ENCODE measurements at regions not wholly inside any gene's neighbourhood (a gene's known extent, or its start where the extent isn't known, plus 50 kb on each side); places are given as distances from the start of the nearest gene placed in this dataset.
"Not testable (repeated sequence)": the region's sequence is repeated elsewhere in the genome, so short reads cannot be mapped to it uniquely, and the experiment has no call there.

DNA sequence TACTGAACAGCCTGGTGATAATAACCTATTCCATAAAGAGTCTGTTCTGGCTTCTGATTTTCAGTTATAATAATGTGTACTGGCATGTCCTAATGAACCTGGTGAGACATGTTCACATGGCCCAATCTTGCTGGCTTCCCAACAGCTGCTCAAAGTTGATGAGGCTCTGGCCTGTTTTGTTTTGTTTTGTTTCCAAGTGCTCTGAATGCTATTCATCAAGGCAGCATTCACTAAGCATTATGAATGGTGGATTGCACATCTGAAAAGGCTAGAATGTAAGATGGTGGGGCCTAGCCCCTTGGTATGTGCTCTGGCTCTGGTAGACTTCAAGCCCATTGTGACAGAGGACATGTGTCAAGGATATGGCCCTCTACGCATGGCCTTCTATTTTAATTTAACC is 388.5 kb downstream of the PSAT1 start:
- DNase-seq = peak in 1 of 2 experiments; percentile 5
- Histone ChIP-seq H3K27me3 (no peaks in the 10 kb centered on the region), H3K4me1 (no peaks in the 10 kb centered on the region), H3K36me3 (no peaks in the 10 kb centered on the region), H3K9me3 (replicated peaks) (no peaks in the 10 kb centered on the region), H3K4me3 (no peak overlapping the region), H3K27ac (no peak overlapping the region)

DNA sequence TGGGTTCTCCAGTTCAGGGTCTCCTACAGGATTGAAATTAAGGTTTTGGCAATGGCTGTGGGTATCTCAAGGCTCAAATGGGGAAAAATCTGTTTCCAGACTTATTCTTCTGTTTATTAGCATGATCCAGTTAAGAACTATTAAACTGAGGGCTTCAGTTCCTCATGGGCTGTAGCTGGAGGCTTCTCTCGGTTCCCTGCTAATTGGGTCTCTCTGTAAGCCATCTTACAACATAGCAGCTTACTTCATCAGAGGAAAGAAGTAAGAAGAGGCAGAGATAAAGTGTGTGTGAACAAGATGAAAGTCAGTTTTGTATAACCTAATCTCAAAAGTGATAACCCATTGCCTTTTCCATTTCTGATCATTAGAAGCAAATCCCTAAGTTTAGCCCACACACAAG is 391.9 kb downstream of the PSAT1 start:
- Histone ChIP-seq H3K4me3 (no peak overlapping the region), H3K9me3 (replicated peaks) (no peaks in the 10 kb centered on the region), H3K36me3 (no peaks in the 10 kb centered on the region), H3K27ac (no peak overlapping the region), H3K4me1 (peaks cover 2% of the 10 kb centered on the region; the same call in 1 of the 2 replicates), H3K27me3 (no peaks in the 10 kb centered on the region)
- no peak for DNase-seq

DNA sequence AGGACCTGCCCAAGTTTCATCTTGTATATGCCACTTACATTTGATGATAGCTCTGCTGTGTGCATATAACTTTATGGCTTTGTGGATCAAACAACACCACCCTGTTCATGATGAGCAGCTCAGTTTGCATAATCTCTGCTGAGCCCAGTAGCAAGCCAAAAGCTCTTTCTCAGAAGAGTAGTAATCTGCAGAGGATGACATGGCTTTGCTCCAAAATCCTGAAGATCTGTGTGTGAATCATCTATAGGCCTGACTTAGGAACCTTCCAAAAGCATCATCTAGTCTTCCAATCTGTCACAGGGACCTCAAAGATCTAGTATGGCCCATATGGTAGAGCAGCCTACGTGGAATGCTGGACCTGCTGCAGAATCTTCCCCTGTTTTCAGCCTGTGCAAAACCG is 394.6 kb downstream of the PSAT1 start:
- Histone ChIP-seq H3K9me3 (replicated peaks) (no peaks in the 10 kb centered on the region), H3K27me3 (no peaks in the 10 kb centered on the region), H3K4me1 (peaks cover 2% of the 10 kb centered on the region; the same call in 1 of the 2 replicates), H3K27ac (no peak overlapping the region), H3K36me3 (no peaks in the 10 kb centered on the region), H3K4me3 (no peak overlapping the region)
- DNase-seq = no peak

DNA sequence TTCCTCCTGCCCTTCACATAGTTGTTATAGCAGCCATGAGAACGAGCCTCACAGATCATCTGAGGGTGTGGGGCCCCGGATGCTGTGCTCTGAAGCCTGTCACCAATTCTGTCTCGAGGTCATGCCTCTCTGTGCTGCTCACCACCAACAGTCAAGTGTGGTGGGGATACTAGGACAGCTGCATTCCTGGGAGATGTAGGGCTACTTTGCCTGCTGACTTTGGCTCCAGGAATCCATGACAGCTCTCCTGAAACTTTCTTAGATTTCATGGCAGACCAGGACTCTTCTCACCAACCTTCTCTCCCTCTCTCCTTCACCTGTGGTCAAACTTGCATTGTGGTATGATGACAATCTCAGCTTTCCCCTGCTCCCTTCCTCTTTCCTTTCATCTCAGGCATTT is 395.9 kb downstream of the PSAT1 start:
- peak; percentile 36 to 54 for DNase-seq
- no peak overlapping the region for H3K4me3 ChIP-seq
- no peaks in the 10 kb centered on the region for H3K36me3 ChIP-seq
- H3K9me3 ChIP-seq (replicated peaks) = no peaks in the 10 kb centered on the region; the same call in 1 of the 2 replicates
- H3K27me3 ChIP-seq = no peaks in the 10 kb centered on the region
- H3K4me1 ChIP-seq = peaks cover 2% of the 10 kb centered on the region; the same call in 1 of the 2 replicates
- H3K27ac ChIP-seq = no peak overlapping the region; the same call in 1 of the 2 replicates

GRCh38 chr9:78694974-78695373 is 398.0 kb downstream of the PSAT1 start:
- Histone ChIP-seq H3K27ac (no peak overlapping the region), H3K9me3 (replicated peaks) (no peaks in the 10 kb centered on the region; the same call in 1 of the 2 replicates), H3K4me3 (no peak overlapping the region), H3K4me1 (peaks cover 2% of the 10 kb centered on the region; the same call in 1 of the 2 replicates), H3K27me3 (no peaks in the 10 kb centered on the region), H3K36me3 (no peaks in the 10 kb centered on the region)
- DNase-seq = no peak

DNA sequence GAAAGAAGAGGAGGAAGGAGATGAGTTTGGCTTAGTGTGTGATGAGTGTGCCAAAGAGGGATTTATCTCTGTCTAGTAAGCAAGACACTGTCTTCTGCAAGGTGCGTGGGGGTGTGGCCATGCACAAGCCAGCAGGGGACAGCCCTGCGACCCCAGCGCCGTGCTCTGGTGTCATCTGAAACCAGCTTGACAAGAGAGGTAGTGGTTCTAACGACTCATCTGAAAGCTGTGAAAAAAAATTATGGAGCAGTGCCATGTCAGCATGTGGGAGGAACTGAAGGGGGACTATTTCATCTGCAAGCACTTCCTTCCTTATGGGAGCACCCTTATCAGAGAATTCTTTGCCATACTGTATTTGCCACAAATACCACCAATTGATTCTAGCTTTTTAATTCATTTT is 398.6 kb downstream of the PSAT1 start:
- no peak for DNase-seq
- Histone ChIP-seq H3K36me3 (no peaks in the 10 kb centered on the region), H3K9me3 (replicated peaks) (no peaks in the 10 kb centered on the region; the same call in 1 of the 2 replicates), H3K4me1 (peaks cover 2% of the 10 kb centered on the region; the same call in 1 of the 2 replicates), H3K27ac (no peak overlapping the region), H3K4me3 (no peak overlapping the region), H3K27me3 (no peaks in the 10 kb centered on the region)

DNA sequence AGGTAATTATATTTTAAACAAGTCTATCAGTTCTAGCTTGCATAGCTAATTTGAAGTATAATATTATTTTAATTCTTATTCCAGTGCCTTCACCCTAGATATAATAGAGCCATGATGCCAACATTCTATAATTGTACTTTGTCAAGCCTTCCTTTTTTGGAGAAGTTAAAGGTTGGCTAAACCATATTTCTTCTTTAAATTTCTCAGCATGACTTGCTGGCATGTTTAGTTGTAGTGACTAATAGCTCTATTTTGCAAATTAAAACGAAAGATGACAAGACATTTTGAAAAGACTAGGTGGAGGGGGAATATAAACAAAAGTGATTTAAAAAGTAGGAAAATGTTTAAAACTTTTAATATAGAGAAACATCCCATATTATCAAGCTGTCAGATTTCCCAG is 400.7 kb downstream of the PSAT1 start:
- no peaks in the 10 kb centered on the region for H3K27me3 ChIP-seq
- H3K4me3 ChIP-seq = no peak overlapping the region
- H3K27ac ChIP-seq = no peak overlapping the region
- no peaks in the 10 kb centered on the region; the same call in 1 of the 2 replicates for H3K9me3 ChIP-seq (replicated peaks)
- no peak for DNase-seq
- peaks cover 2% of the 10 kb centered on the region; the same call in 1 of the 2 replicates for H3K4me1 ChIP-seq
- H3K36me3 ChIP-seq = no peaks in the 10 kb centered on the region

DNA sequence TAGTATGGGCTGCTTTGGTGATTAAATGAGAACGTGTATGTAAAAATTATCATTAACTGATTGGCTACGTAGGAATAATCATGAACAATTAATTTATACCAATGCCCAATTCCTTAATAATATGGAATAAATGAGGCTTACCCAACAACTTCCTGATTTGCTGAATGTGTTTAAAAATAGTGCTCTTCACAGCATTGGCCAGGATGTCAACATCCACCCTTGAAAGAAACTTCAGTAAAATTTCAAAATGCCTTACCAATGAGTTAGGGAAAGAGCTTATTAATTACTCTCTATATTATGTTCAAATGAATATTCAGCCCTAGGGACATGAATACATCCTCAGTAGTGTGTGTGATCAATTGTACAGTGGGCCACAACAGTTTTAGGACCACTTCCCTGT is 401.4 kb downstream of the PSAT1 start:
- no peak overlapping the region for H3K27ac ChIP-seq
- no peak overlapping the region for H3K4me3 ChIP-seq
- no peaks in the 10 kb centered on the region; the same call in 1 of the 2 replicates for H3K9me3 ChIP-seq (replicated peaks)
- H3K4me1 ChIP-seq = no peaks in the 10 kb centered on the region
- no peaks in the 10 kb centered on the region for H3K27me3 ChIP-seq
- H3K36me3 ChIP-seq = no peaks in the 10 kb centered on the region
- DNase-seq = no peak

GRCh38 chr9:78699217-78699616 is 402.3 kb downstream of the PSAT1 start:
- not testable (repeated sequence) for H3K4me3 ChIP-seq; H3K27me3 ChIP-seq; H3K27ac ChIP-seq; DNase-seq; H3K36me3 ChIP-seq; H3K9me3 ChIP-seq (replicated peaks); H3K4me1 ChIP-seq

- H3K36me3 ChIP-seq; H3K4me1 ChIP-seq; H3K9me3 ChIP-seq (replicated peaks); H3K27me3 ChIP-seq; H3K27ac ChIP-seq; H3K4me3 ChIP-seq: not testable (repeated sequence)
- peak; percentile 5 to 32 for DNase-seq
Measured at GRCh38 chr9:78704153-78704552, 407.2 kb downstream of the PSAT1 start.

DNA sequence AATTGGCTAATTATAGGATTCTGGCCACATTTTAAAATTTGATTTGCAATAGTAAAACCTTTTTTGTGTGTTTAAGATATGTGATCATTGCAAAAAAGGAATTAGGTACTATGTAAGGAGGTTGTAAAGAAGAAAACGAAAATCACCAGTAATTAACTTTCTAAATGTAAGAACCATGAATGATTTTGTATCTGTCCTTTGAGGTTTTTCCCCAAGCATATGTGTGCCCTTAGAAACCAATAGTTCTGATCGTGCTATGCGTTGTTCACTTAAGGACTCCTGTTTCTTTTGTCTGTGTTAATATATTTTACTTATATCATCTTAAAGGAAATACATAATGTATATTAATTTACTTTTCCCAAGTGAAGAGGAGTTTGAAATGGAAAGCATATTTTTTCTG is 410.2 kb downstream of the PSAT1 start:
- DNase-seq = no peak
- Histone ChIP-seq H3K4me1 (peaks cover 6% of the 10 kb centered on the region; the same call in 1 of the 2 replicates), H3K36me3 (no peaks in the 10 kb centered on the region), H3K27ac (peak overlapping the region; percentile 47), H3K27me3 (no peaks in the 10 kb centered on the region), H3K9me3 (replicated peaks) (no peaks in the 10 kb centered on the region), H3K4me3 (no peak overlapping the region)

DNA sequence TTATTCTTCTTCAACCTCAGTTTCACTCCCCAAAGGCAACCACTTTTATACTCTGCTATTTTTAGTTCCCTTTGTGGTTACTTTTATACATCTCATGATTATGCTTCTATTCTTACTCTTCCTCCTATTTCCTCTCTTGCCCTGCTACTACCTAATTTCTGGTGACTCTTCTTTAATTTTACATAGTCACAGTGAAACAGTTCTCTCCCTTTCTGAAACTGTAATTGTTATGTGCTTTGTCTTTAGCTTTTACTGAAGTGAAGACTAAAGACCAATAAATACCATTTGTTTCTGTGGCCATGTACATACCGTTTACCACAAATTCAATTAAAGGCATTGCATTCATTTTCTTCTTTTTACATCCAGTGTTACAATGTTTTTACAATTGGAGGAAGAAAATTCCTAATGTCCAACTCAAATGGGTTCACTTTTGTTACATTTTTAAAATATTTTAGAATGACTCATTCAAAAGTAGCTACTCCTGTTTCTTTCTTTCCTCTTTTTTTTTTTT is 410.6 kb downstream of the PSAT1 start:
- Histone ChIP-seq H3K4me1 (peaks cover 6% of the 10 kb centered on the region; the same call in 1 of the 2 replicates), H3K27ac (peak overlapping the region; percentile 47), H3K36me3 (no peaks in the 10 kb centered on the region), H3K27me3 (no peaks in the 10 kb centered on the region), H3K9me3 (replicated peaks) (no peaks in the 10 kb centered on the region), H3K4me3 (no peak overlapping the region)
- DNase-seq = peak in 1 of 2 experiments; percentile 5

GRCh38 chr9:78712903-78713613 is 416.1 kb downstream of the PSAT1 start:
- H3K27me3 ChIP-seq = no peaks in the 10 kb centered on the region
- no peak for DNase-seq
- H3K4me3 ChIP-seq = no peak overlapping the region
- H3K4me1 ChIP-seq = peaks cover 1% of the 10 kb centered on the region; the same call in 1 of the 2 replicates
- H3K9me3 ChIP-seq (replicated peaks) = 0 out of 2 replicates have a peak, but pooled peaks cover 4% of the 10 kb centered on the region
- H3K27ac ChIP-seq = no peak overlapping the region
- no peaks in the 10 kb centered on the region for H3K36me3 ChIP-seq

DNA sequence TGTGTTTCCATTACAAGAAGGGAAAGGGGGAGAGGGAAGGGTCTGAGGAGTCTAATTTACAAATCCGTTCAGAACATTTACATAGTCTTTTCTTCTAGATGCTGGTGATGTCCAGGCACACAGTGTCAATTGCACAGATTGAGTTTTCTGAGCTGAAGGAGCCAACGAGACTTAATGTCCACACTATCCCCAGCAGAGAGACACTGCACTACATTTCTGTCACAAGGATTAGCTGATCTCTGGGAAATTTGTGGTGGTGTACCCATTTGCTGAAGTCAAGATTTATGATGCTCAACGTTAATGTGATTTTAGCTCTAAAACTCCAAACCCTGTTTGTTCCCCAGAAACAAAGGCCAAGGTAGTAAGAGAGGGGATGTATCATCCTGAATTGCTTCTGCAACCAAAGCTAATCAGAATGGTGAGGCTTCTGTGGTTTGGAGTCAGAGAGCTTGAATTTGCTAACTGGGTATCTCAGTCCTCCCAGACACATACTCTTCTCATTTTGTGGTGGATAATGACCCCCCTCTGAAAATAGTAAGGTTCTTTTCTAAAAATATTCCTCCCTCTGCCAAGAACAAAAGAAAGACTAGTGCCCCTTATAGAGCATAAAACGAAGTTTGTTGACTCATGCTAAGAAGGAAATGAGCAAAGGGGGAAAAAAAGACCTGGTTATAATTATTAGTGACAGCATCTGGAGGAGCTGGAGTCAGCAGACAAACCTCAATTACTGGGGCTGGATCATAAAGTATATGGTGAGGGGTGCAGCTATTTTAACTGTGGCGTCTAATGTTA is 416.9 kb downstream of the PSAT1 start:
- no peak overlapping the region for H3K27ac ChIP-seq
- DNase-seq = peak in 1 of 2 experiments; percentile 12
- no peaks in the 10 kb centered on the region for H3K27me3 ChIP-seq
- no peaks in the 10 kb centered on the region for H3K36me3 ChIP-seq
- H3K4me1 ChIP-seq = no peaks in the 10 kb centered on the region
- 0 out of 2 replicates have a peak, but pooled peaks cover 4% of the 10 kb centered on the region for H3K9me3 ChIP-seq (replicated peaks)
- H3K4me3 ChIP-seq = no peak overlapping the region

DNA sequence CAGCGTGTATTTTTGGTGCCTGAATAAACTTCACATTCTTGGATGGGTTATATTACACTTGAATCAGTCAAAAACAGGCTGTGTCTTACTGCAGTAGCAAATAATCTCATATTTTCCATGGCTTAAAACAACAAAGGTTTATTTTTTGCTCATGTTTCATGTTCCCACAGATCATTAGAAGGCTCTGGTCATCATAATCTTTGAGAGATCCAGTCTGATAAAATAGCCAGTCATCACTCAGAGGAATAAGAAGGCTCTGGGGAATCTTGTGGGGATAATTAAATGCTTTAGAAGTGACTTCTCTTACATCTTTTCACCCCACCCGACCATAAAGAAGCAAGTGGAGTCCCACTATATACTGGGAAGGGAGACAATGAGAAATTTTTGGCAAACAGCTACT is 417.7 kb downstream of the PSAT1 start:
- H3K4me1 ChIP-seq = no peaks in the 10 kb centered on the region
- H3K9me3 ChIP-seq (replicated peaks) = peaks cover 4% of the 10 kb centered on the region; the same call in 1 of the 2 replicates
- no peak overlapping the region for H3K4me3 ChIP-seq
- no peaks in the 10 kb centered on the region for H3K27me3 ChIP-seq
- DNase-seq = no peak
- H3K27ac ChIP-seq = no peak overlapping the region
- H3K36me3 ChIP-seq = no peaks in the 10 kb centered on the region
